GM19397 (cell line): ENCODE measurements at regions not wholly inside any gene's neighbourhood (a gene's known extent, or its start where the extent isn't known, plus 50 kb on each side); places are given as distances from the start of the nearest gene placed in this dataset.

Experiments
- ATAC-seq: cut with Tn5 transposase; IDR thresholded peaks from one replicate; pipeline ENCODE4 v1.9.1; 2021; ENCODE audit warnings: mild to moderate bottlenecking, moderate library complexity; ENCODE audit not compliant: unreplicated experiment

GRCh38 chr14:101224356-101225156 is 321.0 kb upstream of the RTL1 start:
- ATAC-seq, result no peak

GRCh38 chr14:101225157-101226152 is 321.9 kb upstream of the RTL1 start:
- ATAC-seq, result no peak

GRCh38 chr14:101226265-101226602 is 322.7 kb upstream of the RTL1 start:
- no peak for ATAC-seq

- ATAC-seq, result no peak
Measured at GRCh38 chr14:101226603-101227425, 323.3 kb upstream of the RTL1 start.

- ATAC-seq, result no peak
Measured at GRCh38 chr14:101227611-101228594, 324.4 kb upstream of the RTL1 start.

- no peak for ATAC-seq
Measured at GRCh38 chr14:101228949-101229541, 325.5 kb upstream of the RTL1 start.

GRCh38 chr14:101229666-101230065 is 326.1 kb upstream of the RTL1 start:
- ATAC-seq, result no peak

- no peak for ATAC-seq
Measured at GRCh38 chr14:101230161-101230850, 326.8 kb upstream of the RTL1 start.

- ATAC-seq, result no peak
Measured at GRCh38 chr14:101230851-101231550, 327.5 kb upstream of the RTL1 start.

- no peak for ATAC-seq
Measured at GRCh38 chr14:101231828-101232227, 328.3 kb upstream of the RTL1 start.

GRCh38 chr14:101232340-101233020 is 328.8 kb upstream of the DIO3 start:
- ATAC-seq, result no peak

GRCh38 chr14:101233021-101233366 is 328.3 kb upstream of the DIO3 start:
- ATAC-seq, result no peak

- ATAC-seq, result no peak
Measured at GRCh38 chr14:101233391-101233790, 327.9 kb upstream of the DIO3 start.

- ATAC-seq, result no peak
Measured at GRCh38 chr14:101233808-101234207, 327.5 kb upstream of the DIO3 start.

GRCh38 chr14:101234244-101234937 is 326.9 kb upstream of the DIO3 start:
- ATAC-seq, result no peak

- no peak for ATAC-seq
Measured at GRCh38 chr14:101234999-101235334, 326.3 kb upstream of the DIO3 start.

GRCh38 chr14:101235335-101236103 is 325.8 kb upstream of the DIO3 start:
- ATAC-seq, result no peak
